ENCODE measurements at regions not wholly inside any gene's neighbourhood (a gene's known extent, or its start where the extent isn't known, plus 50 kb on each side); places are given as distances from the start of the nearest gene placed in this dataset.

DNA sequence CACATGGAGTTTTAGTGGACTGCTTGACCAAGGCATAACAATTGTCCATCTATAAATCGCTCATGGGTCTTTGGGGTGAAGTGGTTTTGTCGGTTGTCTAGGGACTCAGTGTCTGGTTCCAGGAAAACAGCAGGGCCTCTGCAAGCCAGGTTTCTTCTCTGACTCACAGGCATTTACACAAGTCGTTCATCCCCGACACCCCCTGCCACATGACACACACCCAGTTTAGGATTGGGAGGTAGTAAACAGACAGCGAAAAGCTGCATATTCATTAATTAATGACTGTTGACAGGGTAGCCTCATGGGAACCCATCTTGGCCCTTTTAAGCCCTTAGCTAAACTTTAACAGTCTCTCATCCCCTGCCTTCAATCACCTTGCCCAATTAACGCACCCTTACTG is 194.8 kb upstream of the ACVR2A start:
- intact Hi-C loops (cut with micrococcal nuclease; ENCODE audit: unreplicated experiment), result no loop called here
- no peaks in the 10 kb centered on the region for H3K9me3 ChIP-seq (ENCODE audit: low read depth, low read length, poor library complexity, severe bottlenecking)
- H3K36me3 ChIP-seq (ENCODE audit: insufficient read depth, low read length, poor library complexity, severe bottlenecking), result no peaks in the 10 kb centered on the region
- H3K27ac ChIP-seq (ENCODE audit: low read depth, low read length, poor library complexity, severe bottlenecking), result no peak overlapping the region
- DNase-seq (ENCODE audit: low spot score), result no peak
- BruUV-seq (replicated peaks), result no TSS peak
- TF ChIP-seq, protein P1, sequence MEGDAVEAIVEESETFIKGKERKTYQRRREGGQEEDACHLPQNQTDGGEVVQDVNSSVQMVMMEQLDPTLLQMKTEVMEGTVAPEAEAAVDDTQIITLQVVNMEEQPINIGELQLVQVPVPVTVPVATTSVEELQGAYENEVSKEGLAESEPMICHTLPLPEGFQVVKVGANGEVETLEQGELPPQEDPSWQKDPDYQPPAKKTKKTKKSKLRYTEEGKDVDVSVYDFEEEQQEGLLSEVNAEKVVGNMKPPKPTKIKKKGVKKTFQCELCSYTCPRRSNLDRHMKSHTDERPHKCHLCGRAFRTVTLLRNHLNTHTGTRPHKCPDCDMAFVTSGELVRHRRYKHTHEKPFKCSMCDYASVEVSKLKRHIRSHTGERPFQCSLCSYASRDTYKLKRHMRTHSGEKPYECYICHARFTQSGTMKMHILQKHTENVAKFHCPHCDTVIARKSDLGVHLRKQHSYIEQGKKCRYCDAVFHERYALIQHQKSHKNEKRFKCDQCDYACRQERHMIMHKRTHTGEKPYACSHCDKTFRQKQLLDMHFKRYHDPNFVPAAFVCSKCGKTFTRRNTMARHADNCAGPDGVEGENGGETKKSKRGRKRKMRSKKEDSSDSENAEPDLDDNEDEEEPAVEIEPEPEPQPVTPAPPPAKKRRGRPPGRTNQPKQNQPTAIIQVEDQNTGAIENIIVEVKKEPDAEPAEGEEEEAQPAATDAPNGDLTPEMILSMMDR (conservative IDR thresholded peaks at IDR 0.05; ENCODE audit: low read depth, low read length), result no peak
- no peak for TF ChIP-seq EZH2 (IDR thresholded peaks at IDR 0.05; ENCODE audit: borderline replicate concordance, low read depth, low read length, poor library complexity, severe bottlenecking)
- no peaks in the 10 kb centered on the region for H3K27me3 ChIP-seq (replicated peaks; ENCODE audit: insufficient read depth, low read depth, low read length, poor library complexity)
- ChIA-PET CTCF (no interaction called here), POLR2A (ENCODE audit: low non-redundant PET) (no interaction called here)
- no peak overlapping the region for H3K4me3 ChIP-seq (ENCODE audit: low read depth, low read length, poor library complexity, severe bottlenecking)
- H3K4me1 ChIP-seq (ENCODE audit: insufficient read depth, low read length, poor library complexity, severe bottlenecking), result no peaks in the 10 kb centered on the region

DNA sequence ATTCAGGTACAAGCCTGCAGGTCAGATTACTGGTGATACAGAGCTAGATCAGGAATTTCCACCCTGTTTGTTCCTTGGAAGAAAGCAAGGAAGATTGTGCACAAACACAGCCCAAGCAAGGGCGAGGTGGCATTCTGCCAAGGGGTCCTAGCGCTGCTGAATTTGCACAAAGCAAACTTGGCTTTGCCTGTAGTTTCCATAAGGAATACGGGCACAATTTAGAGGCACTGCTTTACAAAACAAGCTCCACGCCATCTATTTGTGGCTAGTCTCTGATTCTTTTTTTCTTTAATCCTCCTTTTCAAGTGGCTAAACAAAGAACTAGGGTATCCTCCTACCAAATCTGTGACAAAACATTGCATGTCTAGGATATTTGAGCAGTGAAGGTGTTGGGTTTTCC is 195.5 kb upstream of the ACVR2A start:
- Histone ChIP-seq H3K4me3 (ENCODE audit: low read depth, low read length, poor library complexity, severe bottlenecking) (no peak overlapping the region), H3K36me3 (ENCODE audit: insufficient read depth, low read length, poor library complexity, severe bottlenecking) (no peaks in the 10 kb centered on the region), H3K27me3 (replicated peaks; ENCODE audit: insufficient read depth, low read depth, low read length, poor library complexity) (no peaks in the 10 kb centered on the region), H3K4me1 (ENCODE audit: insufficient read depth, low read length, poor library complexity, severe bottlenecking) (no peaks in the 10 kb centered on the region), H3K27ac (ENCODE audit: low read depth, low read length, poor library complexity, severe bottlenecking) (no peak overlapping the region), H3K9me3 (ENCODE audit: low read depth, low read length, poor library complexity, severe bottlenecking) (no peaks in the 10 kb centered on the region)
- CTCF ChIA-PET, result no interaction called here
- POLR2A ChIA-PET (ENCODE audit: low non-redundant PET), result no interaction called here
- TF ChIP-seq EZH2 (IDR thresholded peaks at IDR 0.05; ENCODE audit: borderline replicate concordance, low read depth, low read length, poor library complexity, severe bottlenecking), result no peak
- TF ChIP-seq, protein P1 (conservative IDR thresholded peaks at IDR 0.05; ENCODE audit: low read depth, low read length), result no peak
- intact Hi-C loops (cut with micrococcal nuclease; ENCODE audit: unreplicated experiment), result no loop called here
- BruUV-seq (replicated peaks), result no TSS peak
- DNase-seq (ENCODE audit: low spot score), result no peak

DNA sequence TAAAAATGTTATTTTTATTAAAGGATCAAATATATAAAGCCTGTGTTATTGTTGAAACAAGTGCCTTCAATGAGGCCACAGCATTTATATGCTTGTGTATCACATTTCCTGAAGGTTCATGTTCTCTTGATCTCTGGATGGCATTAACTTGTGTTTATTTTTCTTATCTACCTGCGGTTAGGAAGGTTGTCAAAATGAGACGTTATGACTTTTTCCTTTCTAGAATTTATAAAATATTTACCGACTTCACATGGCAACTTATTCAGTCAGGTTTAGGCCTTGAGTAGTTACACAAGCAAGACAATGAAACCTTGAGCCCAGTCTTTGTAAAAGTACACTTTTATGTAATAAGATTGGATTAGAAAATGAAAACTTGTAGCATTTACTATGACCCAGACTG is 196.4 kb upstream of the ACVR2A start:
- Histone ChIP-seq H3K27me3 (replicated peaks; ENCODE audit: insufficient read depth, low read depth, low read length, poor library complexity) (no peaks in the 10 kb centered on the region), H3K27ac (ENCODE audit: low read depth, low read length, poor library complexity, severe bottlenecking) (no peak overlapping the region), H3K36me3 (ENCODE audit: insufficient read depth, low read length, poor library complexity, severe bottlenecking) (no peaks in the 10 kb centered on the region), H3K9me3 (ENCODE audit: low read depth, low read length, poor library complexity, severe bottlenecking) (no peaks in the 10 kb centered on the region), H3K4me3 (ENCODE audit: low read depth, low read length, poor library complexity, severe bottlenecking) (no peak overlapping the region), H3K4me1 (ENCODE audit: insufficient read depth, low read length, poor library complexity, severe bottlenecking) (no peaks in the 10 kb centered on the region)
- no TSS peak for BruUV-seq (replicated peaks)
- no peak for DNase-seq (ENCODE audit: low spot score)
- intact Hi-C loops (cut with micrococcal nuclease; ENCODE audit: unreplicated experiment), result no loop called here
- POLR2A ChIA-PET (ENCODE audit: low non-redundant PET), result no interaction called here
- TF ChIP-seq EZH2 (IDR thresholded peaks at IDR 0.05; ENCODE audit: borderline replicate concordance, low read depth, low read length, poor library complexity, severe bottlenecking), result no peak
- TF ChIP-seq, protein P1 (conservative IDR thresholded peaks at IDR 0.05; ENCODE audit: low read depth, low read length), result no peak
- CTCF ChIA-PET, result no interaction called here
